Muscle layer of duodenum (tissue), 2 donors: ENCODE measurements at regions not wholly inside any gene's neighbourhood (a gene's known extent, or its start where the extent isn't known, plus 50 kb on each side); places are given as distances from the start of the nearest gene placed in this dataset.
"Not testable (repeated sequence)": the region's sequence is repeated elsewhere in the genome, so short reads cannot be mapped to it uniquely, and the experiment has no call there.

Source experiments
- H3K27ac ChIP-seq: one replicate; pipeline ENCODE4 v1.7.0; 2013; ENCODE audit warnings: mild to moderate bottlenecking, low read length
- H3K27me3 ChIP-seq: one replicate; pipeline ENCODE4 v1.7.0; 2013; ENCODE audit warnings: low read depth, mild to moderate bottlenecking, control low read depth, low read length
- H3K36me3 ChIP-seq, 2 donors: one replicate each; pipeline ENCODE4 v1.7.0; 2013; ENCODE audit warnings: low read length in 2 of 2, control low read depth in 1 of 2, mild to moderate bottlenecking in 1 of 2; ENCODE audit not compliant: insufficient read depth in 2 of 2, control insufficient read depth in 1 of 2
- H3K4me1 ChIP-seq, 2 donors: one replicate each; pipeline ENCODE4 v1.7.0; 2013; ENCODE audit warnings: low read length in 2 of 2, mild to moderate bottlenecking in 2 of 2, control low read depth in 1 of 2, moderate library complexity in 1 of 2; ENCODE audit not compliant: insufficient read depth in 2 of 2, control insufficient read depth in 1 of 2
- H3K4me3 ChIP-seq, 2 donors: one replicate each; pipeline ENCODE4 v1.7.0; 2013; ENCODE audit warnings: low read length in 2 of 2, low read depth in 1 of 2, mild to moderate bottlenecking in 1 of 2
- H3K9me3 ChIP-seq, 2 donors: one replicate each; pipeline ENCODE4 v1.7.0; 2013; ENCODE audit warnings: low read length in 2 of 2, control low read depth in 1 of 2, mild to moderate bottlenecking in 1 of 2; ENCODE audit not compliant: control insufficient read depth in 1 of 2
- donor health status: healthy.

GRCh38 chr5:104023739-104024138, 461.1 kb upstream of the NUDT12 start:
- H3K4me1 ChIP-seq, result no peaks in the 10 kb centered on the region
- H3K4me3 ChIP-seq, result no peak overlapping the region
- H3K9me3 ChIP-seq, result peaks cover 0 to 13% of the 10 kb centered on the region in 2 donors
- H3K36me3 ChIP-seq, result no peaks in the 10 kb centered on the region
- H3K27ac ChIP-seq, result no peak overlapping the region
- H3K27me3 ChIP-seq, result no peaks in the 10 kb centered on the region

- Histone ChIP-seq H3K27me3 (no peaks in the 10 kb centered on the region), H3K4me1 (no peaks in the 10 kb centered on the region), H3K36me3 (no peaks in the 10 kb centered on the region), H3K4me3 (no peak overlapping the region), H3K9me3 (peaks cover 0 to 5% of the 10 kb centered on the region in 2 donors), H3K27ac (no peak overlapping the region)
Observed at GRCh38 chr5:104019956-104020355, 457.4 kb upstream of the NUDT12 start.

GRCh38 chr5:104018299-104018698, 455.7 kb upstream of the NUDT12 start:
- H3K4me3 ChIP-seq, result no peak overlapping the region
- H3K27ac ChIP-seq, result no peak overlapping the region
- no peaks in the 10 kb centered on the region for H3K27me3 ChIP-seq

GRCh38 chr5:104016646-104017045, 454.1 kb upstream of the NUDT12 start:
- H3K4me1 ChIP-seq, result no peaks in the 10 kb centered on the region
- H3K27me3 ChIP-seq, result no peaks in the 10 kb centered on the region
- no peak overlapping the region for H3K27ac ChIP-seq
- H3K9me3 ChIP-seq, result peaks cover 0 to 5% of the 10 kb centered on the region in 2 donors
- H3K36me3 ChIP-seq, result no peaks in the 10 kb centered on the region
- H3K4me3 ChIP-seq, result no peak overlapping the region

More at GRCh38 chr5:104018299-104018698, 455.7 kb upstream of the NUDT12 start:
- Histone ChIP-seq H3K4me1 (no peaks in the 10 kb centered on the region), H3K36me3 (no peaks in the 10 kb centered on the region), H3K9me3 (peaks cover 0 to 5% of the 10 kb centered on the region in 2 donors)

GRCh38 chr5:104015765-104016164, 453.2 kb upstream of the NUDT12 start:
- no peak overlapping the region for H3K27ac ChIP-seq
- no peaks in the 10 kb centered on the region for H3K36me3 ChIP-seq
- peaks cover 0 to 5% of the 10 kb centered on the region in 2 donors for H3K9me3 ChIP-seq
- no peaks in the 10 kb centered on the region for H3K4me1 ChIP-seq
- no peak overlapping the region for H3K4me3 ChIP-seq
- no peaks in the 10 kb centered on the region for H3K27me3 ChIP-seq

- not testable (repeated sequence) for H3K4me3 ChIP-seq, H3K27me3 ChIP-seq, H3K27ac ChIP-seq, H3K9me3 ChIP-seq, H3K36me3 ChIP-seq, H3K4me1 ChIP-seq
Observed at GRCh38 chr5:104002783-104003182, 440.2 kb upstream of the NUDT12 start.

- Histone ChIP-seq H3K9me3 (no peaks in the 10 kb centered on the region), H3K27ac (no peak overlapping the region), H3K4me3 (no peak overlapping the region), H3K27me3 (no peaks in the 10 kb centered on the region), H3K36me3 (no peaks in the 10 kb centered on the region), H3K4me1 (no peaks in the 10 kb centered on the region)
Observed at GRCh38 chr5:104001136-104001535, 438.5 kb upstream of the NUDT12 start.

- Histone ChIP-seq H3K9me3 (no peaks in the 10 kb centered on the region), H3K4me3 (no peak overlapping the region), H3K4me1 (no peaks in the 10 kb centered on the region), H3K36me3 (no peaks in the 10 kb centered on the region), H3K27me3 (no peaks in the 10 kb centered on the region), H3K27ac (no peak overlapping the region)
Observed at GRCh38 chr5:103993031-103993430, 430.4 kb upstream of the NUDT12 start.

- no peaks in the 10 kb centered on the region for H3K9me3 ChIP-seq
- no peak overlapping the region for H3K4me3 ChIP-seq
- H3K27ac ChIP-seq, result no peak overlapping the region
Observed at GRCh38 chr5:103990064-103990463, 427.5 kb upstream of the NUDT12 start.

GRCh38 chr5:103981592-103981991, 419.0 kb upstream of the NUDT12 start:
- H3K27ac ChIP-seq, result no peak overlapping the region
- H3K4me3 ChIP-seq, result no peak overlapping the region
- H3K36me3 ChIP-seq, result no peaks in the 10 kb centered on the region
- no peaks in the 10 kb centered on the region for H3K4me1 ChIP-seq
- H3K27me3 ChIP-seq, result no peaks in the 10 kb centered on the region
- H3K9me3 ChIP-seq, result no peaks in the 10 kb centered on the region

More at GRCh38 chr5:103990064-103990463, 427.5 kb upstream of the NUDT12 start:
- no peaks in the 10 kb centered on the region for H3K4me1 ChIP-seq
- H3K27me3 ChIP-seq, result no peaks in the 10 kb centered on the region
- H3K36me3 ChIP-seq, result no peaks in the 10 kb centered on the region

GRCh38 chr5:103973669-103974068, 411.1 kb upstream of the NUDT12 start:
- peaks cover 4 to 6% of the 10 kb centered on the region in 2 donors for H3K9me3 ChIP-seq
- no peaks in the 10 kb centered on the region for H3K4me1 ChIP-seq
- H3K36me3 ChIP-seq, result no peaks in the 10 kb centered on the region
- H3K27me3 ChIP-seq, result no peaks in the 10 kb centered on the region
- no peak overlapping the region for H3K27ac ChIP-seq
- H3K4me3 ChIP-seq, result no peak overlapping the region

- not testable (repeated sequence) for H3K36me3 ChIP-seq, H3K4me1 ChIP-seq, H3K27ac ChIP-seq, H3K4me3 ChIP-seq, H3K9me3 ChIP-seq, H3K27me3 ChIP-seq
Observed at GRCh38 chr5:103966295-103966694, 403.7 kb upstream of the NUDT12 start.
